ENCODE measurements at regions not wholly inside any gene's neighbourhood (a gene's known extent, or its start where the extent isn't known, plus 50 kb on each side); places are given as distances from the start of the nearest gene placed in this dataset.

- TF ChIP-seq CTCF (IDR thresholded peaks at IDR 0.05), result no peak
- TF ChIP-seq POLR2A (IDR thresholded peaks at IDR 0.05), result no peak
These were observed 101.4 kb upstream of the PDE4B start for GRCh38 chr1:65691152-65691900.

Data from lower leg skin (tissue), 3 donors.